Keratinocyte (primary cell): ENCODE measurements at regions not wholly inside any gene's neighbourhood (a gene's known extent, or its start where the extent isn't known, plus 50 kb on each side); places are given as distances from the start of the nearest gene placed in this dataset.

Experiments
- DNase-seq: peaks from one replicate; pipeline ENCODE4 v3.0.0-alpha.2; 2011; ENCODE audit warnings: low read depth, missing footprints, low spot score
- FAIRE-seq: peaks from 2 replicates; lab custom pipeline; 2011; peaks lifted over from hg19 to GRCh38; lab: Jason Lieb, UNC
- H2AFZ ChIP-seq: 2 replicates; pipeline ENCODE4 v1.6.0; 2012; ENCODE audit warnings: low read length, control low read depth, inconsistent platforms; ENCODE audit not compliant: control insufficient read depth
- H3K27ac ChIP-seq: 2 replicates; pipeline ENCODE4 v1.5.1; 2011; ENCODE audit warnings: low read length; ENCODE audit not compliant: control insufficient read depth, insufficient read depth
- H3K27me3 ChIP-seq: 3 replicates; pipeline ENCODE4 v1.6.0; 2011; ENCODE audit warnings: low read length; ENCODE audit not compliant: control insufficient read depth, insufficient read depth; ENCODE audit errors: extremely low read depth
- H3K36me3 ChIP-seq, 2 experiments: 2 replicates in 1 of 2; 3 replicates in 1 of 2; pipeline ENCODE4 v1.5.1; 2011; ENCODE audit warnings: low read length in 2 of 2, mild to moderate bottlenecking in 1 of 2; ENCODE audit not compliant: control insufficient read depth in 2 of 2, insufficient read depth in 2 of 2; ENCODE audit errors: extremely low read depth in 1 of 2
- H3K4me1 ChIP-seq: 3 replicates; pipeline ENCODE4 v1.5.1; 2011; ENCODE audit warnings: low read length; ENCODE audit not compliant: control insufficient read depth, insufficient read depth; ENCODE audit errors: extremely low read depth
- H3K4me2 ChIP-seq: 3 replicates; pipeline ENCODE4 v1.6.0; 2011; ENCODE audit warnings: low read depth, low read length; ENCODE audit not compliant: control insufficient read depth, insufficient read depth; ENCODE audit errors: extremely low read depth
- H3K4me3 ChIP-seq, 3 experiments: fragments of 200-600 bp in 1 of 3; sonication (generic) in 1 of 3; 2 replicates in 2 of 3; 3 replicates in 1 of 3; pipeline ENCODE4 v1.5.1; 2011 to 2016; ENCODE audit warnings: low read length in 3 of 3, mild to moderate bottlenecking in 3 of 3, control low read depth in 2 of 3, inconsistent platforms in 1 of 3, low read depth in 1 of 3, mixed read lengths in 1 of 3, mixed run types in 1 of 3, moderate library complexity in 1 of 3; ENCODE audit not compliant: control insufficient read depth in 2 of 3, insufficient read depth in 2 of 3; ENCODE audit errors: extremely low read depth in 1 of 3
- H3K79me2 ChIP-seq: 2 replicates; pipeline ENCODE4 v1.6.0; 2012; ENCODE audit warnings: low read length; ENCODE audit not compliant: control insufficient read depth, insufficient read depth
- H3K9ac ChIP-seq: 3 replicates; pipeline ENCODE4 v1.6.0; 2011; ENCODE audit warnings: low read length; ENCODE audit not compliant: control insufficient read depth, insufficient read depth; ENCODE audit errors: extremely low read depth
- H3K9me1 ChIP-seq: 3 replicates; pipeline ENCODE4 v1.6.0; 2011; ENCODE audit warnings: low read length; ENCODE audit not compliant: control insufficient read depth, insufficient read depth; ENCODE audit errors: extremely low read depth
- H3K9me3 ChIP-seq: 2 replicates; pipeline ENCODE4 v1.5.1; 2012; ENCODE audit warnings: low read depth, low read length; ENCODE audit not compliant: control insufficient read depth
- H4K20me1 ChIP-seq: 3 replicates; pipeline ENCODE4 v1.6.0; 2011; ENCODE audit warnings: low read length; ENCODE audit not compliant: control insufficient read depth, insufficient read depth; ENCODE audit errors: extremely low read depth
- EZH2 ChIP-seq: IDR thresholded peaks from one replicate; pipeline ENCODE4 v1.6.1; 2012; ENCODE audit warnings: inconsistent platforms, mild to moderate bottlenecking, low read length, moderate library complexity
- dilution Hi-C: fragments of 300-500 bp; cut with MboI; formaldehyde crosslinking; loops from one replicate; pipeline ENCODE4 v1.7.0; 2020; ENCODE audit warnings: low sequenced_read_pairs; ENCODE audit not compliant: extremely low pct_ligation_motif_present
- TF ChIP-seq, protein P1 (sequence below), 3 experiments: IDR thresholded peaks in 1 of 3; conservative IDR thresholded peaks in 1 of 3; optimal IDR thresholded peaks in 1 of 3; 2 replicates in 2 of 3; 3 replicates in 1 of 3; pipeline versions ENCODE3 to v1.5.1; 2011; ENCODE audit warnings: low read length in 3 of 3, mild to moderate bottlenecking in 3 of 3, moderate library complexity in 2 of 3, control low read depth in 1 of 3, inconsistent platforms in 1 of 3; ENCODE audit not compliant: insufficient read depth in 2 of 3; ENCODE audit errors: extremely low read depth in 1 of 3

DNA sequence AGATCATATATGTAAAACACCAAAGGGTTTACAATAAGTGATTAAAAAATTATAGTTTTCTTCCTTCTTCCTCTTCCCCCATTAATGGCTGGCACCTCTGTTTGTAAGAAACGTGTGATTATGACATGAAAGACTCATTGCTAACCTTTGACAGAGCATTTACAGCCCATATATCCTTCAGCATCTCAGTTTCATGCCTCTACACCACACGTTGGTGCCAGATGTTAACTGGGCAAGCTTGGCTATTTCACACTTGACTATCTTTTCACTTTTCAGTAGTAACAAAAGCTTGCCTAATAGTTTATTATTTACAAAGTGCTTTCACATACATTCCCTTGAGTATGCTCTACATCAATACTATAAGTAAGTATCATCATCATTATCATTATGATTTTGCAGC lies 65.3 kb upstream of the C1QTNF7 start:
- Histone ChIP-seq H2AFZ (no peak overlapping the region), H3K79me2 (no peaks in the 10 kb centered on the region), H3K9ac (no peak overlapping the region), H3K36me3 (no peaks in the 10 kb centered on the region), H3K27ac (no peak overlapping the region), H3K4me1 (no peaks in the 10 kb centered on the region), H3K9me1 (no peaks in the 10 kb centered on the region), H3K4me3 (no peak overlapping the region), H4K20me1 (no peaks in the 10 kb centered on the region), H3K27me3 (peaks cover 14% of the 10 kb centered on the region), H3K9me3 (no peaks in the 10 kb centered on the region), H3K4me2 (no peak overlapping the region)
- TF ChIP-seq, protein P1, sequence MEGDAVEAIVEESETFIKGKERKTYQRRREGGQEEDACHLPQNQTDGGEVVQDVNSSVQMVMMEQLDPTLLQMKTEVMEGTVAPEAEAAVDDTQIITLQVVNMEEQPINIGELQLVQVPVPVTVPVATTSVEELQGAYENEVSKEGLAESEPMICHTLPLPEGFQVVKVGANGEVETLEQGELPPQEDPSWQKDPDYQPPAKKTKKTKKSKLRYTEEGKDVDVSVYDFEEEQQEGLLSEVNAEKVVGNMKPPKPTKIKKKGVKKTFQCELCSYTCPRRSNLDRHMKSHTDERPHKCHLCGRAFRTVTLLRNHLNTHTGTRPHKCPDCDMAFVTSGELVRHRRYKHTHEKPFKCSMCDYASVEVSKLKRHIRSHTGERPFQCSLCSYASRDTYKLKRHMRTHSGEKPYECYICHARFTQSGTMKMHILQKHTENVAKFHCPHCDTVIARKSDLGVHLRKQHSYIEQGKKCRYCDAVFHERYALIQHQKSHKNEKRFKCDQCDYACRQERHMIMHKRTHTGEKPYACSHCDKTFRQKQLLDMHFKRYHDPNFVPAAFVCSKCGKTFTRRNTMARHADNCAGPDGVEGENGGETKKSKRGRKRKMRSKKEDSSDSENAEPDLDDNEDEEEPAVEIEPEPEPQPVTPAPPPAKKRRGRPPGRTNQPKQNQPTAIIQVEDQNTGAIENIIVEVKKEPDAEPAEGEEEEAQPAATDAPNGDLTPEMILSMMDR (optimal IDR thresholded peaks at IDR 0.05 in 1 of 3, IDR thresholded peaks at IDR 0.05 in 1 of 3, conservative IDR thresholded peaks at IDR 0.05 in 1 of 3; ENCODE audit: extremely low read depth in 1 of 3, insufficient read depth in 2 of 3, low read length in 3 of 3), result no peak
- no peak for TF ChIP-seq EZH2
- FAIRE-seq, result no peak
- no peak for DNase-seq
- dilution Hi-C loops, result no loop called here

DNA sequence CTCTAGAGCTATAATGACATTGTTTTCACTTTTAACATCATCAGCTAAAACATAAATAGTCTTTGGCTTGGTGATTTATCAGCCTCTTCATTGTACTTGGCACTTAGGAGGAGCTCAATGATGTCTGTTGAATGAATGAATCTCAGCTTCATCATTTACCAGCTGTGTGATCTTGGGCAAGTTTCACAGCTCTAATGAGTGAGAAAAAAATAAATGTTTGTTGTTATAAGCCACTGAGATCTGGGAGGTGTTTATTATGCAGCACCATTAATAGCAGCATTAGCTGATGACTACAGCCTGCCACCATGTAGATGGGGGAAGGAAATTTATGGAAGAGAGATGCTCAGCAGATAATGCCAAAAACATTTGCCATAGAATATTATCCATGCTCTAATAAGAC lies 63.6 kb upstream of the C1QTNF7 start:
- H3K4me2 ChIP-seq, result no peak overlapping the region
- peaks cover 5% of the 10 kb centered on the region for H3K4me1 ChIP-seq
- H3K4me3 ChIP-seq, result no peak overlapping the region
- FAIRE-seq (no peak), DNase-seq (no peak)
- no peaks in the 10 kb centered on the region for H3K9me1 ChIP-seq
- no peaks in the 10 kb centered on the region for H4K20me1 ChIP-seq
- dilution Hi-C loops, result no loop called here
- peaks cover 10% of the 10 kb centered on the region for H3K27me3 ChIP-seq
- no peaks in the 10 kb centered on the region for H3K79me2 ChIP-seq
- no peak for TF ChIP-seq EZH2
- TF ChIP-seq, protein P1 (optimal IDR thresholded peaks at IDR 0.05 in 1 of 3, IDR thresholded peaks at IDR 0.05 in 1 of 3, conservative IDR thresholded peaks at IDR 0.05 in 1 of 3; ENCODE audit: extremely low read depth in 1 of 3, insufficient read depth in 2 of 3, low read length in 3 of 3), result no peak
- H3K9ac ChIP-seq, result no peak overlapping the region
- H3K27ac ChIP-seq, result no peak overlapping the region
- H2AFZ ChIP-seq, result no peak overlapping the region
- no peaks in the 10 kb centered on the region for H3K36me3 ChIP-seq
- no peaks in the 10 kb centered on the region for H3K9me3 ChIP-seq
